ENCODE measurements at regions not wholly inside any gene's neighbourhood (a gene's known extent, or its start where the extent isn't known, plus 50 kb on each side); places are given as distances from the start of the nearest gene placed in this dataset.

- H3K36me3 Mint-ChIP-seq = no peaks in the 10 kb centered on the region
- intact Hi-C loops (cut with micrococcal nuclease) = no loop called here
- ChIA-PET POLR2A (no interaction called here), CTCF (no interaction called here)
- no peak for DNase-seq
- Histone ChIP-seq H3K27ac (ENCODE audit: low read depth, low read length) (no peak overlapping the region), H3K36me3 (ENCODE audit: control insufficient read depth in 2 of 3, insufficient read depth in 3 of 3, low read length in 3 of 3) (no peaks in the 10 kb centered on the region), H3K27me3 (ENCODE audit: control insufficient read depth in 2 of 2, insufficient read depth in 2 of 2, low read length in 2 of 2) (no peaks in the 10 kb centered on the region), H3K4me3 (ENCODE audit: low read length) (no peak overlapping the region), H3K4me1 (ENCODE audit: control insufficient read depth in 2 of 2, insufficient read depth in 2 of 2, low read length in 2 of 2) (no peaks in the 10 kb centered on the region), H3K9me3 (ENCODE audit: control insufficient read depth in 2 of 3, low read length in 3 of 3) (no peaks in the 10 kb centered on the region)
- H3K9me3 Mint-ChIP-seq = no peaks in the 10 kb centered on the region
- no peak overlapping the region for H3K27ac Mint-ChIP-seq
- H3K27me3 Mint-ChIP-seq = no peaks in the 10 kb centered on the region
- no peak overlapping the region for H3K4me3 Mint-ChIP-seq
- ATAC-seq = no peak
- no peaks in the 10 kb centered on the region for H3K4me1 Mint-ChIP-seq
Measured at GRCh38 chr4:138030375-138030774, 211.8 kb downstream of the SLC7A11 start.

GRCh38 chr4:138028923-138029322, 213.2 kb downstream of the SLC7A11 start:
- ATAC-seq (no peak), DNase-seq (no peak)
- no peaks in the 10 kb centered on the region for H3K27me3 Mint-ChIP-seq
- no peaks in the 10 kb centered on the region for H3K9me3 Mint-ChIP-seq
- POLR2A ChIA-PET = no interaction called here
- Histone ChIP-seq H3K36me3 (ENCODE audit: control insufficient read depth in 2 of 3, insufficient read depth in 3 of 3, low read length in 3 of 3) (no peaks in the 10 kb centered on the region), H3K4me3 (ENCODE audit: low read length) (no peak overlapping the region), H3K9me3 (ENCODE audit: control insufficient read depth in 2 of 3, low read length in 3 of 3) (no peaks in the 10 kb centered on the region), H3K4me1 (ENCODE audit: control insufficient read depth in 2 of 2, insufficient read depth in 2 of 2, low read length in 2 of 2) (no peaks in the 10 kb centered on the region), H3K27me3 (ENCODE audit: control insufficient read depth in 2 of 2, insufficient read depth in 2 of 2, low read length in 2 of 2) (no peaks in the 10 kb centered on the region), H3K27ac (ENCODE audit: low read depth, low read length) (no peak overlapping the region)
- no peak overlapping the region for H3K4me3 Mint-ChIP-seq
- H3K36me3 Mint-ChIP-seq = no peaks in the 10 kb centered on the region
- H3K4me1 Mint-ChIP-seq = no peaks in the 10 kb centered on the region
- CTCF ChIA-PET = no interaction called here
- no peak overlapping the region for H3K27ac Mint-ChIP-seq
- intact Hi-C loops (cut with micrococcal nuclease) = no loop called here

- no peaks in the 10 kb centered on the region for H3K27me3 Mint-ChIP-seq
- intact Hi-C loops (cut with micrococcal nuclease) = no loop called here
- H3K36me3 ChIP-seq (ENCODE audit: control insufficient read depth in 2 of 3, insufficient read depth in 3 of 3, low read length in 3 of 3) = no peaks in the 10 kb centered on the region
- H3K4me1 Mint-ChIP-seq = no peaks in the 10 kb centered on the region
- H3K36me3 Mint-ChIP-seq = no peaks in the 10 kb centered on the region
- no peak for DNase-seq
- no peaks in the 10 kb centered on the region for H3K9me3 ChIP-seq (ENCODE audit: control insufficient read depth in 2 of 3, low read length in 3 of 3)
- no peak overlapping the region for H3K27ac Mint-ChIP-seq
- H3K4me3 ChIP-seq (ENCODE audit: low read length) = no peak overlapping the region
- no peak overlapping the region for H3K4me3 Mint-ChIP-seq
- H3K4me1 ChIP-seq (ENCODE audit: control insufficient read depth in 2 of 2, insufficient read depth in 2 of 2, low read length in 2 of 2) = no peaks in the 10 kb centered on the region
- POLR2A ChIA-PET = no interaction called here
- ATAC-seq = no peak
- peaks cover 0 to 8% (median 0%) of the 10 kb centered on the region in 11 donors for H3K9me3 Mint-ChIP-seq
- H3K27ac ChIP-seq (ENCODE audit: low read depth, low read length) = no peak overlapping the region
- H3K27me3 ChIP-seq (ENCODE audit: control insufficient read depth in 2 of 2, insufficient read depth in 2 of 2, low read length in 2 of 2) = no peaks in the 10 kb centered on the region
- CTCF ChIA-PET = no interaction called here
Measured at GRCh38 chr4:138021139-138021830, 220.9 kb downstream of the SLC7A11 start.

DNA sequence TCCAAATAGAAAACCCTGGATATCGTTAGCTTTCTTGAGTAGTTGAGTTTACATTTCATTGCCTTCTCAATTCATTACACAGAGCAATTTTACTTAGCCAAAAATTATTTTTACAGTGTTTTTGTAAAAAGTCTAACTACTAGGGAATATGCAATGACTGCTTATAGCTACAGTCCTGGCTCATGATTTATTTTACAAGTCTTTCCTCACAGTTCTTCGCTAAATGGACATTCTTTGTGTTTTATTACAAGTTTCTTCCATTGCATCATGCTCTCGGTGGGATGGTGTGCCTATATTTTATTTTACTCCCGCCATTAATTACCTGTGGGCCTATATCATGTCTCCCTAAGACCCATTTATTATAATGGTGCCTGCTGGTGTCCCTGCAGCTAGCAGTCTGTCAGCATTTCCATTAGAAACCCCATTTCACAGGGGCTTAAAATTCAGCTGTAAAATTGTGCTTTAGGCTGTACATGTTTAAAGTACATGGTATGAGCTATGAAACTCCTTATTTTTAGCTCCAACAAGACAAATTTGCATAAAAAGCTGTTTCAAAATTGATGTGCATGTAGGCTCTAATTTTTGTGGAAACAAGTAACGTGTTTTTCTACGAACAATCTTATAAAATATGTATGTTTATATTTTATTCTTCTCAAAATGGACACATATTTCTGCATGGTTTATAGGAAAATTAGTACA, 227.4 kb downstream of the SLC7A11 start:
- intact Hi-C loops (cut with micrococcal nuclease) = no loop called here
- Mint-ChIP-seq H3K4me1 (no peaks in the 10 kb centered on the region), H3K4me3 (no peak overlapping the region), H3K27me3 (no peaks in the 10 kb centered on the region), H3K27ac (no peak overlapping the region), H3K9me3 (peaks cover 0 to 8% (median 0%) of the 10 kb centered on the region in 11 donors), H3K36me3 (no peaks in the 10 kb centered on the region)
- Histone ChIP-seq H3K27me3 (ENCODE audit: control insufficient read depth in 2 of 2, insufficient read depth in 2 of 2, low read length in 2 of 2) (no peaks in the 10 kb centered on the region), H3K4me1 (ENCODE audit: control insufficient read depth in 2 of 2, insufficient read depth in 2 of 2, low read length in 2 of 2) (no peaks in the 10 kb centered on the region), H3K9me3 (ENCODE audit: control insufficient read depth in 2 of 3, low read length in 3 of 3) (no peaks in the 10 kb centered on the region), H3K27ac (ENCODE audit: low read depth, low read length) (no peak overlapping the region), H3K36me3 (ENCODE audit: control insufficient read depth in 2 of 3, insufficient read depth in 3 of 3, low read length in 3 of 3) (no peaks in the 10 kb centered on the region), H3K4me3 (ENCODE audit: low read length) (no peak overlapping the region)
- CTCF ChIA-PET = no interaction called here
- POLR2A ChIA-PET = no interaction called here
- DNase-seq (no peak), ATAC-seq (no peak)

DNA sequence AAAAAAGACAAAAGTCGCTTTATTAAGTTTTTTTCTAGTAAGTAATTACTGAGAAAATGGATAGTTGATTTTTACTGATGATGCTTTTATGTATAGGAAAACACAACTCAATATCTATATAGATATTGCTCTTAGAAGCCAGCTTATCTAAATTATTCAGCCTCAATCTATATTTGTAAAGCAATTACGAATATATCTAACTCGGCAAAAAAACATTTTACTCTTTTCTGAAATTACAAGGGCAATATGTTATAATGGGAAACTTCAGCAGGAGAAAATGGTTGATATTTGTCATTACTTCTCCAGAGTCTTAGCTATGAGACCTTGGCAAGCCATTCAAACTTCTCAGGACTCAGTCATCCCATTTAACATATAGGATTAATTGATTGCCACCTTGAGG, 228.5 kb downstream of the SLC7A11 start:
- H3K4me1 ChIP-seq (ENCODE audit: control insufficient read depth in 2 of 2, insufficient read depth in 2 of 2, low read length in 2 of 2) = no peaks in the 10 kb centered on the region
- Mint-ChIP-seq H3K4me3 (no peak overlapping the region), H3K36me3 (no peaks in the 10 kb centered on the region), H3K27ac (no peak overlapping the region), H3K4me1 (no peaks in the 10 kb centered on the region), H3K27me3 (no peaks in the 10 kb centered on the region), H3K9me3 (peaks cover 0 to 8% (median 0%) of the 10 kb centered on the region in 11 donors)
- POLR2A ChIA-PET = interaction anchor here (0.7 kb wide), 1 partner anchor 30 kb away, joined by 3 read pairs; no protein-coding TSS in a partner anchor
- ATAC-seq = no peak
- no peaks in the 10 kb centered on the region for H3K27me3 ChIP-seq (ENCODE audit: control insufficient read depth in 2 of 2, insufficient read depth in 2 of 2, low read length in 2 of 2)
- no peak overlapping the region for H3K27ac ChIP-seq (ENCODE audit: low read depth, low read length)
- DNase-seq = no peak
- CTCF ChIA-PET = no interaction called here
- H3K36me3 ChIP-seq (ENCODE audit: control insufficient read depth in 2 of 3, insufficient read depth in 3 of 3, low read length in 3 of 3) = no peaks in the 10 kb centered on the region
- no peak overlapping the region for H3K4me3 ChIP-seq (ENCODE audit: low read length)
- intact Hi-C loops (cut with micrococcal nuclease) = no loop called here
- H3K9me3 ChIP-seq (ENCODE audit: control insufficient read depth in 2 of 3, low read length in 3 of 3) = no peaks in the 10 kb centered on the region

- Histone ChIP-seq H3K9me3 (ENCODE audit: control insufficient read depth in 2 of 3, low read length in 3 of 3) (no peaks in the 10 kb centered on the region), H3K27me3 (ENCODE audit: control insufficient read depth in 2 of 2, insufficient read depth in 2 of 2, low read length in 2 of 2) (no peaks in the 10 kb centered on the region), H3K4me1 (ENCODE audit: control insufficient read depth in 2 of 2, insufficient read depth in 2 of 2, low read length in 2 of 2) (no peaks in the 10 kb centered on the region), H3K27ac (ENCODE audit: low read depth, low read length) (no peak overlapping the region), H3K4me3 (ENCODE audit: low read length) (no peak overlapping the region), H3K36me3 (ENCODE audit: control insufficient read depth in 2 of 3, insufficient read depth in 3 of 3, low read length in 3 of 3) (no peaks in the 10 kb centered on the region)
- ChIA-PET CTCF (interaction anchor here (0.6 kb wide), 1 partner anchor 295 kb away, joined by 3 read pairs; no protein-coding TSS in a partner anchor), POLR2A (no interaction called here)
- H3K27me3 Mint-ChIP-seq = no peaks in the 10 kb centered on the region
- no peak overlapping the region for H3K4me3 Mint-ChIP-seq
- intact Hi-C loops (cut with micrococcal nuclease) = no loop called here
- no peak overlapping the region for H3K27ac Mint-ChIP-seq
- no peak for ATAC-seq
- no peaks in the 10 kb centered on the region for H3K36me3 Mint-ChIP-seq
- DNase-seq = no peak
- no peaks in the 10 kb centered on the region for H3K9me3 Mint-ChIP-seq
- no peaks in the 10 kb centered on the region for H3K4me1 Mint-ChIP-seq
Measured at GRCh38 chr4:138010639-138011038, 231.5 kb downstream of the SLC7A11 start.

- H3K27ac Mint-ChIP-seq = no peak overlapping the region
- CTCF ChIA-PET = no interaction called here
- intact Hi-C loops (cut with micrococcal nuclease) = no loop called here
- ATAC-seq (no peak), DNase-seq (no peak)
- H3K4me1 Mint-ChIP-seq = no peaks in the 10 kb centered on the region
- H3K27me3 Mint-ChIP-seq = peaks cover 0 to 5% (median 0%) of the 10 kb centered on the region in 5 donors
- Histone ChIP-seq H3K36me3 (ENCODE audit: control insufficient read depth in 2 of 3, insufficient read depth in 3 of 3, low read length in 3 of 3) (no peaks in the 10 kb centered on the region), H3K9me3 (ENCODE audit: control insufficient read depth in 2 of 3, low read length in 3 of 3) (no peaks in the 10 kb centered on the region), H3K4me1 (ENCODE audit: control insufficient read depth in 2 of 2, insufficient read depth in 2 of 2, low read length in 2 of 2) (no peaks in the 10 kb centered on the region), H3K27ac (ENCODE audit: low read depth, low read length) (no peak overlapping the region), H3K27me3 (ENCODE audit: control insufficient read depth in 2 of 2, insufficient read depth in 2 of 2, low read length in 2 of 2) (no peaks in the 10 kb centered on the region), H3K4me3 (ENCODE audit: low read length) (no peak overlapping the region)
- H3K36me3 Mint-ChIP-seq = no peaks in the 10 kb centered on the region
- POLR2A ChIA-PET = no interaction called here
- H3K9me3 Mint-ChIP-seq = peaks cover 0 to 5% (median 0%) of the 10 kb centered on the region in 11 donors
- no peak overlapping the region for H3K4me3 Mint-ChIP-seq
Measured at GRCh38 chr4:138007572-138007971, 234.6 kb downstream of the SLC7A11 start.
